Nephron (organoid): ENCODE measurements at regions not wholly inside any gene's neighbourhood (a gene's known extent, or its start where the extent isn't known, plus 50 kb on each side); places are given as distances from the start of the nearest gene placed in this dataset.

Experiments
- H3K27ac Mint-ChIP-seq, 3 experiments: 2 replicates each; pipeline ENCODE4 v1.8.0; 2020; ENCODE audit warnings: mixed read lengths in 3 of 3, mild to moderate bottlenecking in 2 of 3, moderate library complexity in 1 of 3
- H3K27me3 Mint-ChIP-seq: 2 replicates; pipeline ENCODE4 v1.8.0; 2021; ENCODE audit warnings: low read depth, mild to moderate bottlenecking, moderate library complexity, mixed read lengths
- H3K36me3 Mint-ChIP-seq: 2 replicates; pipeline ENCODE4 v1.8.0; 2020; ENCODE audit warnings: low read depth, mixed read lengths
- H3K4me1 Mint-ChIP-seq: 2 replicates; pipeline ENCODE4 v1.8.0; 2020; ENCODE audit warnings: mixed read lengths
- H3K4me3 Mint-ChIP-seq, 3 experiments: 2 replicates each; pipeline ENCODE4 v1.8.0; 2020; ENCODE audit warnings: mild to moderate bottlenecking in 3 of 3, mixed read lengths in 3 of 3, moderate library complexity in 2 of 3
- H3K9me3 Mint-ChIP-seq: 2 replicates; pipeline ENCODE4 v1.8.0; 2020; ENCODE audit warnings: mixed read lengths
- TF ChIP-seq, protein P1 (sequence below), 3 experiments: fragments of 200-600 bp; sonication (generic); IDR thresholded peaks; one replicate each; pipeline ENCODE4 v1.5.0; 2021; ENCODE audit warnings: antibody characterized with exemption in 3 of 3; ENCODE audit not compliant: unreplicated experiment in 3 of 3

DNA sequence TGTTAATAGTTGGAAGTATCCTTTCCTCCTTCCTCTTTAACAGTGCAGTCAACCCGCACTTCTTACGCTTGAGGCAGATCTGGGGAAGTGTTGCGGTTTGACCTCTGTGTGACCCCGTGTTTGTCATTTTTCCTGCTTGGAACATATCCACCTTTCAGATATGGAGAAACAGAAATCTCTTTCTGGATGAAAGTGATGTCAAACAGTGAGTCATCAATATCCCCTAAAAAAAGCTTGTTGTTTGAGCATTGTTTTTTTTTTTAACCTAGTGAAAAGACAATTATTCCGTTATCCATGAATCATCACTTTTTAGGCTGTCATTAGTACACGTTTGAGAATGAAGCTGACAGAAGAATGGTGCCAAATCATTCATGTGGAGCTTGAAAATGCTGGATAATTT is 293.7 kb downstream of the ARPP21 start:
- Mint-ChIP-seq H3K27me3 (no peaks in the 10 kb centered on the region), H3K27ac (peak overlapping the region in 1 of 3 experiments; percentile 36), H3K9me3 (no peaks in the 10 kb centered on the region), H3K36me3 (no peaks in the 10 kb centered on the region), H3K4me3 (no peak overlapping the region), H3K4me1 (peaks cover 21% of the 10 kb centered on the region)
- TF ChIP-seq, protein P1, sequence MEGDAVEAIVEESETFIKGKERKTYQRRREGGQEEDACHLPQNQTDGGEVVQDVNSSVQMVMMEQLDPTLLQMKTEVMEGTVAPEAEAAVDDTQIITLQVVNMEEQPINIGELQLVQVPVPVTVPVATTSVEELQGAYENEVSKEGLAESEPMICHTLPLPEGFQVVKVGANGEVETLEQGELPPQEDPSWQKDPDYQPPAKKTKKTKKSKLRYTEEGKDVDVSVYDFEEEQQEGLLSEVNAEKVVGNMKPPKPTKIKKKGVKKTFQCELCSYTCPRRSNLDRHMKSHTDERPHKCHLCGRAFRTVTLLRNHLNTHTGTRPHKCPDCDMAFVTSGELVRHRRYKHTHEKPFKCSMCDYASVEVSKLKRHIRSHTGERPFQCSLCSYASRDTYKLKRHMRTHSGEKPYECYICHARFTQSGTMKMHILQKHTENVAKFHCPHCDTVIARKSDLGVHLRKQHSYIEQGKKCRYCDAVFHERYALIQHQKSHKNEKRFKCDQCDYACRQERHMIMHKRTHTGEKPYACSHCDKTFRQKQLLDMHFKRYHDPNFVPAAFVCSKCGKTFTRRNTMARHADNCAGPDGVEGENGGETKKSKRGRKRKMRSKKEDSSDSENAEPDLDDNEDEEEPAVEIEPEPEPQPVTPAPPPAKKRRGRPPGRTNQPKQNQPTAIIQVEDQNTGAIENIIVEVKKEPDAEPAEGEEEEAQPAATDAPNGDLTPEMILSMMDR (IDR thresholded peaks at IDR 0.05; ENCODE audit: unreplicated experiment in 3 of 3): no peak

DNA sequence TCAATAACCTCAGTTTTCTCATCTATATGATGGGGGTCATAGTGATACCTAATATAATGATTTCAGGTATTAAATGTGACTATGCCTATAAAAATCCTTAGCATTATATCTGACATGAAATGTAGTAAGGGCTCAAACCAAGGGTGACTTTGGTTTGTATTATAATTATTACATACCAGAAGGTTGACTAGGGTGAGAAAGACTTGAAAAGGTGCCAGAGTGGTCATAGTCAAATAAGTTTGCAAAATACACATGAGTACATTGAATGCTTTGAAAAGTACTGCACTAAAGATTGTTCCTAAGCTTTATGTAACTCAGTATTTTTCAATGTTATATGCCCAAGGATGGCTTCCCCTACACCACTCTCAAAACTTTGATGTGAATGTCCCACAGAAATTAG is 297.2 kb downstream of the ARPP21 start:
- Mint-ChIP-seq H3K27ac (no peak overlapping the region), H3K27me3 (no peaks in the 10 kb centered on the region), H3K9me3 (no peaks in the 10 kb centered on the region), H3K4me3 (no peak overlapping the region), H3K36me3 (no peaks in the 10 kb centered on the region), H3K4me1 (peaks cover 21% of the 10 kb centered on the region)
- TF ChIP-seq, protein P1 (IDR thresholded peaks at IDR 0.05; ENCODE audit: unreplicated experiment in 3 of 3): no peak

DNA sequence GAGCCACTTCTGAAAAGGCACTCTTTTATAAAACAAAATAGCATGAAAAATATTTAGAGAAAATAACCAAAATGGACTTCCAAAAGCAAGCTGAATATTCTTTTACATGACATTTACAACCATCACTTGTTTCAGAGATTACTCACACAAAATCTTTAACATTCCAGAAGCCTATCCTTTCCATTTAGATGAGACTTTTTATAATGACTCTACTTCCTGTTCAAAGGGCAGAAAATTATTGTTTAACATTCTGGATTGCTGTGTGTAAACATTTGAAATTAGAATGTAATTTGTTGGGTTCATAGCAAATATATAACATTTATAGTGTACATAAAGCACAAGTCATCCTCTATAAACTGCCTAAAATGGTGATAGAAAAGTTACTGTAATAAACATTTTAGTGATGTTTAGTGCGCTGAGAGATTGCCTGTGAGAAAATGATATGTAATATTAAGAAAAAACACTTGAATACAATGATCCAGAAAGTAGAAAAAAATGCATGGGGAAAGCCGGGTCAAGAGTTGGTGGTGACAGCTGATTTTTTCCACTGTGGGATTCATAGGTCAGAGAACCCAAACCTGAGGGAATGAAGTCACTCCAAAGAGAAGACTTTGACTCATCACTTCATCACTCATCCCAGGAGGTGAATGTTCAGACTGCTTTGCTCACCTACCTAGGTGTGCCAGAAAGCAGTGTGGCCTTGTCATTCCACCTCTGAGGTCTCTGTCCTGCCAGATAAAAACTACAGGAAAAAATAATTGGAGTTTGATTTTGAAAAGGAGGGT is 305.8 kb downstream of the ARPP21 start:
- TF ChIP-seq, protein P1 (IDR thresholded peaks at IDR 0.05; ENCODE audit: unreplicated experiment in 3 of 3): no peak
- Mint-ChIP-seq H3K36me3 (no peaks in the 10 kb centered on the region), H3K27ac (peak overlapping the region in 1 of 3 experiments; percentile 21), H3K27me3 (no peaks in the 10 kb centered on the region), H3K4me1 (peaks cover 5% of the 10 kb centered on the region), H3K9me3 (no peaks in the 10 kb centered on the region), H3K4me3 (no peak overlapping the region)

DNA sequence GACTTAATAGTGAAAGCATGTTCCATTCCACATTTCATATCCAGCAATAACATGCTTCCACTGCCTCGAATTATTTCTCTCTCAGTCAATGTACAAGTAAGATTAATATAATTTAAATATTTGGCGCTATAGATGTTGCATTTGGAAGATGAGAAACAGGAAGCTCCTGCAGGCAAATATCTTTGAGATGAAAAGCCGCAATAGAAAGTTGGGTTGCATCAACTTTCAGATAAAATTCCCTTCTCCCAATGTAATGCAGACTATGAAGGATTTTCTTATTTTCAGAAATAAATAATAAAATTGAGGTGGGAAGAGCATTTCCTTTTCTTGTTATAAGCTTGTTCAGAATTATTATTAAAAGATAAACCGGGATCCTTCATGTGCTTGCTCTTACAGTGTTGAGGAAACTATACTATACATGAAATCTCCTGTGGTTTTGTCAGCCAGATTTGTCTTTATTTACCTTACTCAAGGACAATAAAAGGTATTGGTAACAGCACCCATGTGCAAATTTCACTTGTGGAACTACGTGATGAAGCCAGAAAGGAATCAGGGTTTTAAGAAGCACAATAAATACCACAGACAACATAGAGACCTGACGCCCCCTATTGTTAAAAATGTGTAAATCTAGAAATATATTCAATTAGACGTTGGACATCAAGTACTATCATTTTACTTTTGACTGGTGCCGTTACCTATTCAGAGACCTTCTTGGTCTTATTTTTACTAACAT is 307.0 kb downstream of the ARPP21 start:
- no peak overlapping the region for H3K27ac Mint-ChIP-seq
- H3K36me3 Mint-ChIP-seq: no peaks in the 10 kb centered on the region
- no peaks in the 10 kb centered on the region for H3K27me3 Mint-ChIP-seq
- H3K4me1 Mint-ChIP-seq: peaks cover 5% of the 10 kb centered on the region
- TF ChIP-seq, protein P1 (IDR thresholded peaks at IDR 0.05; ENCODE audit: unreplicated experiment in 3 of 3): peak; percentile 30 to 49 (median 47)
- H3K9me3 Mint-ChIP-seq: peaks cover 2% of the 10 kb centered on the region
- no peak overlapping the region for H3K4me3 Mint-ChIP-seq

DNA sequence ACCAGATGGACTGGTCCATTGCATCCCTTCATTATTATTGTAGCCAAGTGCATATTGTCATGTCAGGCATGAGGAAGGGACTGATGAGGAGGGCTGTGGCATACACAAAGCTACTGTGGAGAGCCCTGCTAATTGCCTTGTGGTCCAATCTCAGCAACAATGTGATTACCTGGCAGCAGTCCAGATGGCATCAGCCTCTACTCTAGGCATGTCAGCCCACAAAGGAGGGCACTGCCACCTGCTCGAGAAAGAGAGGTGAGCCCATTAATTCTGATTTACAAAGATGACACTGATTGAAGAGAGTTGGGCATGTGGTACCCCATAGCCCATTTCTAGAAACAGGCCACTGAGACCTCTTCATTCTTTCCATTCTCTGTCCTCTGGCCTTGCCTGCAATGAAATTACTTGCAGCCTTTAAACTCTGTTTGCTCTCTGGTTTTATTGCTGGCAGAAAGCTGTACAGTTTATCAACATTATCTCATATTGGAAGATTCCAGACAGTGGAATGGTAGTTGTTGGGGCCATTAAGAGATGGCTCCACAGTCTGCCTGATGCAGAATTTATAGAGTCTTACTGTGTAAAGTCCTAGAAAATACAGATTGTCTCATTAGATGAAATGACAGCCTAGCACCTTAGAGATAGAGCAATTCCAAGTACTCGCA is 307.7 kb downstream of the ARPP21 start:
- Mint-ChIP-seq H3K36me3 (no peaks in the 10 kb centered on the region), H3K4me1 (peaks cover 5% of the 10 kb centered on the region), H3K4me3 (no peak overlapping the region)

More for the DNA sequence above, 307.7 kb downstream of the ARPP21 start:
- H3K27me3 Mint-ChIP-seq: no peaks in the 10 kb centered on the region
- no peak overlapping the region for H3K27ac Mint-ChIP-seq
- TF ChIP-seq, protein P1 (IDR thresholded peaks at IDR 0.05; ENCODE audit: unreplicated experiment in 3 of 3): no peak
- peaks cover 2% of the 10 kb centered on the region for H3K9me3 Mint-ChIP-seq
